Right lobe of liver (tissue), 6 donors: ENCODE measurements at regions not wholly inside any gene's neighbourhood (a gene's known extent, or its start where the extent isn't known, plus 50 kb on each side); places are given as distances from the start of the nearest gene placed in this dataset.

Experiments used
- ATAC-seq, 4 donors: fragments of 200-7000 bp; cut with Tn5 transposase; one replicate each; pipeline ENCODE4 v1.9.1; 2020; ENCODE audit warnings: mild to moderate bottlenecking in 4 of 4, moderate library complexity in 4 of 4
- DNase-seq, 3 donors: peaks; one replicate each; pipeline ENCODE4 v3.0.0-alpha.2; 2020
- H3K27ac ChIP-seq, 3 donors: fragments of 200-600 bp; one replicate each; pipeline ENCODE4 v1.8.0; 2022
- H3K27me3 ChIP-seq, 2 donors: fragments of 200-600 bp; one replicate each; pipeline ENCODE4 v1.8.0; 2022
- H3K36me3 ChIP-seq, 4 donors: fragments of 200-600 bp; sonication (generic) in 1 of 4; one replicate each; pipeline versions ENCODE4 v1.5.1 to v1.8.0; 2017 to 2022; ENCODE audit warnings: control low read depth in 1 of 4
- H3K4me1 ChIP-seq, 4 donors: fragments of 200-600 bp; sonication (generic) in 1 of 4; one replicate each; pipeline versions ENCODE4 v1.5.1 to v1.8.0; 2017 to 2022; ENCODE audit warnings: control low read depth in 1 of 4
- H3K4me3 ChIP-seq, 3 donors: fragments of 200-600 bp; one replicate each; pipeline ENCODE4 v1.8.0; 2022
- H3K9me3 ChIP-seq, 4 donors: fragments of 200-600 bp; sonication (generic) in 1 of 4; one replicate each; pipeline versions ENCODE4 v1.5.1 to v1.8.0; 2017 to 2022; ENCODE audit warnings: control low read depth in 1 of 4
- POLR2A ChIP-seq: fragments of 450-650 bp; IDR thresholded peaks from one replicate; pipeline ENCODE4 v1.6.1; 2017; ENCODE audit warnings: antibody characterized with exemption, mild to moderate bottlenecking
- WGBS: methylation state at CpG from one replicate; pipeline ENCODE4 v1.1.6; 2018; ENCODE audit warnings: low coverage, low lambda C conversion rate; ENCODE audit not compliant: insufficient coverage; ENCODE audit errors: missing lambda C conversion rate; 5-methylcytosine and 5-hydroxymethylcytosine counted together
- intact Hi-C, 2 donors: fragments of 100-400 bp; cut with DNase I; formaldehyde crosslinking; loops; one replicate each; pipeline versions ENCODE4 v1.11.2 to v1.14.1; 2022
- TF ChIP-seq, protein P1 (sequence below), 4 donors: fragments of 200-600 bp in 3 of 4; fragments of 450-650 bp in 1 of 4; IDR thresholded peaks; one replicate each; pipeline versions ENCODE4 v1.5.1 to v1.8.0; 2016 to 2022; ENCODE audit warnings: antibody characterized with exemption in 4 of 4, mild to moderate bottlenecking in 2 of 4
- donor health status: DM: no; HTN: yes; CAD: no.
- donor health status: DM: no; HTN: no; CAD: no.
- donor health status: DM: no; HTN: no; CAD: no.
- donor health status: DM: no; HTN: yes; CAD: no.
- donor health status: DM: no; HTN: yes; CAD: no.

- no peaks in the 10 kb centered on the region for H3K36me3 ChIP-seq
- WGBS, result 46% methylated on average over 1 of the region's 1 CpG
- intact Hi-C loops, result no loop called here
- no peaks in the 10 kb centered on the region for H3K9me3 ChIP-seq
- TF ChIP-seq POLR2A, result no peak
- TF ChIP-seq, protein P1, sequence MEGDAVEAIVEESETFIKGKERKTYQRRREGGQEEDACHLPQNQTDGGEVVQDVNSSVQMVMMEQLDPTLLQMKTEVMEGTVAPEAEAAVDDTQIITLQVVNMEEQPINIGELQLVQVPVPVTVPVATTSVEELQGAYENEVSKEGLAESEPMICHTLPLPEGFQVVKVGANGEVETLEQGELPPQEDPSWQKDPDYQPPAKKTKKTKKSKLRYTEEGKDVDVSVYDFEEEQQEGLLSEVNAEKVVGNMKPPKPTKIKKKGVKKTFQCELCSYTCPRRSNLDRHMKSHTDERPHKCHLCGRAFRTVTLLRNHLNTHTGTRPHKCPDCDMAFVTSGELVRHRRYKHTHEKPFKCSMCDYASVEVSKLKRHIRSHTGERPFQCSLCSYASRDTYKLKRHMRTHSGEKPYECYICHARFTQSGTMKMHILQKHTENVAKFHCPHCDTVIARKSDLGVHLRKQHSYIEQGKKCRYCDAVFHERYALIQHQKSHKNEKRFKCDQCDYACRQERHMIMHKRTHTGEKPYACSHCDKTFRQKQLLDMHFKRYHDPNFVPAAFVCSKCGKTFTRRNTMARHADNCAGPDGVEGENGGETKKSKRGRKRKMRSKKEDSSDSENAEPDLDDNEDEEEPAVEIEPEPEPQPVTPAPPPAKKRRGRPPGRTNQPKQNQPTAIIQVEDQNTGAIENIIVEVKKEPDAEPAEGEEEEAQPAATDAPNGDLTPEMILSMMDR (IDR thresholded peaks at IDR 0.05), result no peak
- no peaks in the 10 kb centered on the region for H3K27me3 ChIP-seq
- no peak overlapping the region for H3K4me3 ChIP-seq
- ATAC-seq, result no peak
- no peaks in the 10 kb centered on the region for H3K4me1 ChIP-seq
- no peak overlapping the region for H3K27ac ChIP-seq
- DNase-seq, result no peak
Observed at GRCh38 chr6:112480553-112480952, 133.4 kb downstream of the RFPL4B start.

- TF ChIP-seq, protein P1 (IDR thresholded peaks at IDR 0.05), result no peak
- TF ChIP-seq POLR2A, result no peak
- no peak for ATAC-seq
- no peak for DNase-seq
- H3K36me3 ChIP-seq, result no peaks in the 10 kb centered on the region
- no peaks in the 10 kb centered on the region for H3K27me3 ChIP-seq
- no peak overlapping the region for H3K4me3 ChIP-seq
- H3K9me3 ChIP-seq, result no peaks in the 10 kb centered on the region
- intact Hi-C loops, result no loop called here
- H3K4me1 ChIP-seq, result no peaks in the 10 kb centered on the region
- 33% methylated on average over 2 of the region's 2 CpGs for WGBS
- no peak overlapping the region for H3K27ac ChIP-seq
Observed at GRCh38 chr6:112481211-112481610, 134.1 kb downstream of the RFPL4B start.

DNA sequence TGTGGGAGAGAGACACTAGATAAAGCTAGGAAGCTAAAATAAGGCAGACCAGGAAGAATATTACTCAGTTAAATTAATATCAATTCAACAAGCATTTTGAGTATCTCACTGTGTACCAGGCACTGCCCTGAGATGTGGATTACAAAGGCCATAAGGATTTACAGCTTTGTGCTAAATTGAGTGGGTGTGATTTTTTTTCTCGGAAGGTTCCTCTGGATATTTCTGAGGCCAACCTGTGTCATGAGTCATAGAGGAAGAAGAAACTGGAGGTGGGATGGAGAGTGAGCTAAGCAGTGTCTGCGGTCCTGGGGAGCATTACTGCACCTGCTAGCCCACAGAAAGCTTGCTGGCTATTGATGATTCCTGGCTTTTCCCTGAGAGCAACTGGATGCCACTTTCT is 135.2 kb downstream of the RFPL4B start:
- Histone ChIP-seq H3K36me3 (no peaks in the 10 kb centered on the region), H3K27me3 (no peaks in the 10 kb centered on the region), H3K9me3 (no peaks in the 10 kb centered on the region), H3K27ac (no peak overlapping the region), H3K4me1 (no peaks in the 10 kb centered on the region), H3K4me3 (no peak overlapping the region)
- ATAC-seq, result no peak
- 59% methylated on average over 2 of the region's 2 CpGs for WGBS
- TF ChIP-seq, protein P1 (IDR thresholded peaks at IDR 0.05), result no peak
- TF ChIP-seq POLR2A, result no peak
- intact Hi-C loops, result no loop called here
- no peak for DNase-seq

- Histone ChIP-seq H3K27ac (no peak overlapping the region), H3K9me3 (no peaks in the 10 kb centered on the region), H3K36me3 (no peaks in the 10 kb centered on the region), H3K4me1 (no peaks in the 10 kb centered on the region), H3K4me3 (no peak overlapping the region), H3K27me3 (no peaks in the 10 kb centered on the region)
- WGBS, result 24% methylated on average over 3 of the region's 3 CpGs
- intact Hi-C loops, result no loop called here
- TF ChIP-seq POLR2A, result no peak
- TF ChIP-seq, protein P1 (IDR thresholded peaks at IDR 0.05), result no peak
- no peak for ATAC-seq
- DNase-seq, result no peak
Observed at GRCh38 chr6:112485120-112485826, 138.1 kb downstream of the RFPL4B start.
